Osteoblast (primary cell): ENCODE measurements at regions not wholly inside any gene's neighbourhood (a gene's known extent, or its start where the extent isn't known, plus 50 kb on each side); places are given as distances from the start of the nearest gene placed in this dataset.

Source experiments
- DNase-seq: peaks from one replicate; pipeline ENCODE4 v3.0.0; 2011; ENCODE audit warnings: low spot score, mixed read lengths; ENCODE audit not compliant: insufficient read length; ENCODE audit errors: missing footprints
- H2AFZ ChIP-seq: 2 replicates; pipeline ENCODE4 v1.6.0; 2011; ENCODE audit warnings: mild to moderate bottlenecking, low read length
- H3K27ac ChIP-seq: 2 replicates; pipeline ENCODE4 v1.5.1; 2011; ENCODE audit warnings: mild to moderate bottlenecking, low read depth, low read length, moderate library complexity
- H3K27me3 ChIP-seq: 2 replicates; pipeline ENCODE4 v1.6.0; 2012; ENCODE audit warnings: mild to moderate bottlenecking, control low read depth, inconsistent platforms, low read length, moderate library complexity; ENCODE audit not compliant: insufficient read depth
- H3K36me3 ChIP-seq: 2 replicates; pipeline ENCODE4 v1.5.1; 2011; ENCODE audit warnings: mild to moderate bottlenecking, low read length, control low read depth, moderate library complexity; ENCODE audit not compliant: insufficient read depth
- H3K4me1 ChIP-seq: 2 replicates; pipeline ENCODE4 v1.5.1; 2011; ENCODE audit warnings: mild to moderate bottlenecking, low read length, control low read depth, moderate library complexity; ENCODE audit not compliant: insufficient read depth
- H3K4me2 ChIP-seq: 2 replicates; pipeline ENCODE4 v1.6.0; 2011; ENCODE audit warnings: mild to moderate bottlenecking, low read length; ENCODE audit not compliant: insufficient read depth
- H3K4me3 ChIP-seq: fragments of 200-600 bp; sonication (generic); 3 replicates; pipeline ENCODE4 v1.5.1; 2012; ENCODE audit warnings: mild to moderate bottlenecking, low read length, inconsistent platforms; ENCODE audit not compliant: insufficient read depth
- H3K79me2 ChIP-seq: 2 replicates; pipeline ENCODE4 v1.6.0; 2012; ENCODE audit warnings: mild to moderate bottlenecking, low read length, control low read depth, inconsistent platforms; ENCODE audit not compliant: insufficient read depth
- H3K9me3 ChIP-seq: 2 replicates; pipeline ENCODE4 v1.5.1; 2011; ENCODE audit warnings: low read depth, low read length, control low read depth
- H4K20me1 ChIP-seq: 2 replicates; pipeline ENCODE4 v1.6.0; 2012; ENCODE audit warnings: mild to moderate bottlenecking, low read length, control low read depth; ENCODE audit not compliant: insufficient read depth
- CTCF ChIP-seq: IDR thresholded peaks from 2 replicates; pipeline ENCODE4 v1.5.1; 2011; ENCODE audit warnings: mild to moderate bottlenecking, low read depth, low read length, moderate library complexity; ENCODE audit errors: extremely low read depth

- Histone ChIP-seq H2AFZ (no peak overlapping the region), H3K9me3 (no peaks in the 10 kb centered on the region), H3K27ac (no peak overlapping the region), H4K20me1 (no peaks in the 10 kb centered on the region), H3K4me3 (no peak overlapping the region), H3K4me2 (no peak overlapping the region), H3K79me2 (no peaks in the 10 kb centered on the region), H3K27me3 (no peaks in the 10 kb centered on the region), H3K36me3 (no peaks in the 10 kb centered on the region), H3K4me1 (no peaks in the 10 kb centered on the region)
- TF ChIP-seq CTCF, result no peak
- no peak for DNase-seq
Measured at GRCh38 chr1:17986156-17986555, 121.4 kb upstream of the IGSF21 start.

- H3K4me1 ChIP-seq, result no peaks in the 10 kb centered on the region
- H2AFZ ChIP-seq, result no peak overlapping the region
- DNase-seq, result no peak
- no peak for TF ChIP-seq CTCF
- no peaks in the 10 kb centered on the region for H3K36me3 ChIP-seq
- no peaks in the 10 kb centered on the region for H3K79me2 ChIP-seq
- no peaks in the 10 kb centered on the region for H4K20me1 ChIP-seq
- H3K9me3 ChIP-seq, result no peaks in the 10 kb centered on the region
- H3K4me2 ChIP-seq, result no peak overlapping the region
- H3K27ac ChIP-seq, result no peak overlapping the region
- no peaks in the 10 kb centered on the region for H3K27me3 ChIP-seq
- no peak overlapping the region for H3K4me3 ChIP-seq
Measured at GRCh38 chr1:17990401-17990800, 117.2 kb upstream of the IGSF21 start.

GRCh38 chr1:17991996-17992395 is 115.6 kb upstream of the IGSF21 start:
- H3K4me1 ChIP-seq, result no peaks in the 10 kb centered on the region
- no peaks in the 10 kb centered on the region for H3K79me2 ChIP-seq
- no peak for TF ChIP-seq CTCF
- H3K27me3 ChIP-seq, result no peaks in the 10 kb centered on the region
- no peak overlapping the region for H3K4me3 ChIP-seq
- no peak overlapping the region for H2AFZ ChIP-seq
- H3K4me2 ChIP-seq, result no peak overlapping the region
- DNase-seq, result no peak
- H3K9me3 ChIP-seq, result no peaks in the 10 kb centered on the region
- H4K20me1 ChIP-seq, result no peaks in the 10 kb centered on the region
- H3K27ac ChIP-seq, result no peak overlapping the region
- no peaks in the 10 kb centered on the region for H3K36me3 ChIP-seq

- H4K20me1 ChIP-seq, result no peaks in the 10 kb centered on the region
- H3K36me3 ChIP-seq, result no peaks in the 10 kb centered on the region
- no peak overlapping the region for H3K4me3 ChIP-seq
- no peaks in the 10 kb centered on the region for H3K4me1 ChIP-seq
- H3K4me2 ChIP-seq, result no peak overlapping the region
- no peak overlapping the region for H3K27ac ChIP-seq
- no peak for TF ChIP-seq CTCF
- no peaks in the 10 kb centered on the region for H3K79me2 ChIP-seq
- H3K27me3 ChIP-seq, result no peaks in the 10 kb centered on the region
- H3K9me3 ChIP-seq, result no peaks in the 10 kb centered on the region
- no peak for DNase-seq
- no peak overlapping the region for H2AFZ ChIP-seq
Measured at GRCh38 chr1:17992800-17993199, 114.8 kb upstream of the IGSF21 start.
